Activated CD4-positive, alpha-beta T cell treated with anti-CD3 and anti-CD28 coated beads for 36 hours (primary cell): ENCODE measurements at regions not wholly inside any gene's neighbourhood (a gene's known extent, or its start where the extent isn't known, plus 50 kb on each side); places are given as distances from the start of the nearest gene placed in this dataset.

Experiments used
- ATAC-seq: fragments of 200-7000 bp; cut with Tn5 transposase; one replicate; pipeline ENCODE4 v1.10.0; 2021; ENCODE audit warnings: mild to moderate bottlenecking, moderate library complexity
- CTCF ChIA-PET: fragments of 350-600 bp; sonication (Branson Sonifier 250); formaldehyde crosslinking; loops from one replicate; lab custom pipeline; 2021; ENCODE audit warnings: antibody characterized with exemption; lab: Charles Lee
- POLR2A ChIA-PET: fragments of 350-600 bp; sonication (Branson Sonifier 250); formaldehyde crosslinking; loops from one replicate; lab custom pipeline; 2021; ENCODE audit warnings: antibody characterized with exemption, inconsistent platforms; lab: Charles Lee
- DNase-seq: peaks from one replicate; pipeline ENCODE4 v3.0.0-alpha.2; 2020
- H3K27ac Mint-ChIP-seq: one replicate; pipeline ENCODE4 v1.8.0; 2021; ENCODE audit warnings: mixed read lengths
- H3K27me3 Mint-ChIP-seq: one replicate; pipeline ENCODE4 v1.8.0; 2021; ENCODE audit warnings: mixed read lengths
- H3K36me3 Mint-ChIP-seq: one replicate; pipeline ENCODE4 v1.8.0; 2021; ENCODE audit warnings: low read depth, mixed read lengths
- H3K4me1 Mint-ChIP-seq: one replicate; pipeline ENCODE4 v1.8.0; 2021; ENCODE audit warnings: mixed read lengths
- H3K4me3 Mint-ChIP-seq: one replicate; pipeline ENCODE4 v1.8.0; 2021; ENCODE audit warnings: mild to moderate bottlenecking, moderate library complexity, mixed read lengths
- H3K9me3 Mint-ChIP-seq: one replicate; pipeline ENCODE4 v1.8.0; 2021; ENCODE audit warnings: low read depth, mixed read lengths
- intact Hi-C, 2 experiments: fragments of 100-400 bp; cut with DNase I in 1 of 2; cut with micrococcal nuclease in 1 of 2; formaldehyde crosslinking; loops; one replicate each; pipeline versions ENCODE4 v1.14.2 to v1.15.1; 2022 to 2024; cut with DNase I, micrococcal nuclease

DNA sequence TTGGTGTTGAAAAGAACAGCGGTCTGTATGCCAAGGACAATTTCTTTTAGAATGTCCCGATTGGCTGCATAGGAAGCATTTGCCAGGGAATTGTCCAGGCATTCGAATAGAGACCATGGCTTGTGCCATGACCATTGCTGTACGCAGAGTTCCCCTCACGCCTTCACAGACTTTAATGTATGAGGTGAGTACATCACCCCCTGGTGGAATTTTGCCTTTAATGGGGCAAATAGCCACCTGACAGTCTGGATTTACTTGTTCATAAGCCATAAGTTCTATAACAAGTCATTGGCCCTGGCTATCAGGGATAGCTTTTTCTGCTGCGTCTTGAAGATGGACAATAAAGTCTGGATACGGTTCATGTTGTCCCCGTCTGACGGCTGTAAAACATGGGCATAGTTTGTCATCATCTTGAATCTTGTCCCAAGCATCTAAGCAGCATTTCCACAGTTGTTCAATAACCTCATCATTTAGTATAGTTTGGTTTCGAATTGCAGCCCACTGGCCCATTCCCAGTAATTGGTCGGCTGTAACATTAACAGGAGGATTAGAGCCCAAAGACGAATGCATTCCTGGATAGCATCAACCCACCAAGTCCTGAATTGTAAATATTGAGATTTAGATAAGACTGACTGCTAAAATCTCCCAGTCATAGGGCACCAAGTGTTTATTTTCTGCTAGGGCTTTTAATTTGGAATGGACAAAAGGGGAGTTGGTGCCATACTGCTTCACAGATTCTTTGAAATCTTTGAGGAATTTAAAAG lies 67.7 kb upstream of the ARL4D start:
- POLR2A ChIA-PET, result no interaction called here
- DNase-seq (no peak), ATAC-seq (no peak)
- H3K27ac Mint-ChIP-seq, result no peak overlapping the region
- H3K27me3 Mint-ChIP-seq, result peaks cover 19% of the 10 kb centered on the region
- intact Hi-C loops, result no loop called here
- no peaks in the 10 kb centered on the region for H3K9me3 Mint-ChIP-seq
- no peak overlapping the region for H3K4me3 Mint-ChIP-seq
- CTCF ChIA-PET, result interaction anchor here (0.7 kb wide), 1 partner anchor 185 kb away, joined by 3 read pairs; no protein-coding TSS in a partner anchor
- no peaks in the 10 kb centered on the region for H3K36me3 Mint-ChIP-seq
- H3K4me1 Mint-ChIP-seq, result peaks cover 19% of the 10 kb centered on the region

DNA sequence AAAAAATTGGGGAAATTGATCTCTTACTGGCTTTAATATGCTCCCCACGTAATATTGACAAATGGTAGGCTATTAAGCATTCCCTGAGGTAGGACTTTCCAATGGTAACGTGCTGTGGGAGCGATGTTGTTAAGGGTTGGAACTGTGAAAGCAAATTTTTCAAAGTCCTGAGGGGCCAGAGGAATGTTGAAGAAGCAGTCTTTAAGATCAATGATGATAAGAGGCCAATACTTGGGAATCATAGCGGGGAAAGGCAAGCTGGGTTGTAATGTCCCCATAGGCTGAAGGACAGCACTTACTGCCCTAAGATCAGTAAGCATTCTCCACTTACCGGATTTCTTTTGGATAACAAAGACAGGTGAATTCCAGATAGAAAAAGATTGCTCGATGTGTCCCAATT lies 69.6 kb upstream of the ARL4D start:
- peaks cover 19% of the 10 kb centered on the region for H3K4me1 Mint-ChIP-seq
- no peaks in the 10 kb centered on the region for H3K9me3 Mint-ChIP-seq
- ChIA-PET CTCF (interaction anchor here (1.8 kb wide), 1 partner anchor 10 kb away, joined by 7 read pairs; no protein-coding TSS in a partner anchor), POLR2A (no interaction called here)
- H3K36me3 Mint-ChIP-seq, result no peaks in the 10 kb centered on the region
- DNase-seq (no peak), ATAC-seq (no peak)
- peaks cover 19% of the 10 kb centered on the region for H3K27me3 Mint-ChIP-seq
- intact Hi-C loops, result loop anchor here in 1 of 2 experiments (5.0 kb wide), 1 partner anchor 148 kb away; no protein-coding TSS in a partner anchor
- H3K27ac Mint-ChIP-seq, result no peak overlapping the region
- H3K4me3 Mint-ChIP-seq, result no peak overlapping the region

- peaks cover 14% of the 10 kb centered on the region for H3K4me1 Mint-ChIP-seq
- POLR2A ChIA-PET, result no interaction called here
- H3K9me3 Mint-ChIP-seq, result no peaks in the 10 kb centered on the region
- CTCF ChIA-PET, result interaction anchor here (1.0 to 1.8 kb wide), 3 partner anchors 10 to 13 kb away, joined by 4 to 7 read pairs (median 6); no protein-coding TSS in a partner anchor
- no peak for ATAC-seq
- no peak overlapping the region for H3K4me3 Mint-ChIP-seq
- intact Hi-C loops, result loop anchor here in 1 of 2 experiments (5.0 kb wide), 1 partner anchor 149 kb away; no protein-coding TSS in a partner anchor
- no peaks in the 10 kb centered on the region for H3K36me3 Mint-ChIP-seq
- no peak for DNase-seq
- peaks cover 19% of the 10 kb centered on the region for H3K27me3 Mint-ChIP-seq
- no peak overlapping the region for H3K27ac Mint-ChIP-seq
Observed at GRCh38 chr17:43328650-43329049, 70.1 kb upstream of the ARL4D start.

DNA sequence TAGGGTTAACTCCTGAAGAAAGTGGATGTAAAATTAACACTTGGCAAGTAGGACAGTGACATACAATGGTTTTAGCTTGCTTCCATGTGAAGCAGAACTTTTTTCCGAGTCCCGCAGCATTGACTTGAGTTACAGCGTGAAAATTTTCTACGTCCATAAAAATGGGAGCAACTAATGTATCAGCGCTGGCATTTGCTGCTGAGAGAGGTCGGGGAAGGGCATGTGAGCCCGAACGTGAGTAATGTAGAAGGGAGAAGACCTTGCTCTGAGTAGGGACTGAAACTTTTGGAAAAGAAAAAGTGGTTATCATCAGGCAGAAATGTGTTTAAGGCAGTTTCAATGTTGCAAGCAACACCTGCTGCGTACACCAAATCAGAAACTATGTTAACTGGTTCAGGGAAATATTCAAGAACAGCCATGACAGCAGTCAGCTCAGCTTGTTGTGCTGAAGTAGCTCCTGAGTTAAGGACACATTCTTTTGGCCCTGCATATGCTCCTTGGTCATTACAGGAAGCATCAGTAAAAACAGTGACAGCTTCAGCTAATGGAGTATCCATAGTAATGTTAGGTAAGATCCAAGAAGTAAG lies 70.9 kb upstream of the ARL4D start:
- DNase-seq, result no peak
- CTCF ChIA-PET, result interaction anchor here (0.6 to 1.3 kb wide), 3 partner anchors 11 to 175 kb away, joined by 3 to 6 read pairs (median 4); no protein-coding TSS in a partner anchor
- intact Hi-C loops, result loop anchor here in 1 of 2 experiments (5.0 kb wide), 1 partner anchor 149 kb away; no protein-coding TSS in a partner anchor
- Mint-ChIP-seq H3K4me1 (peaks cover 12% of the 10 kb centered on the region), H3K9me3 (no peaks in the 10 kb centered on the region), H3K36me3 (no peaks in the 10 kb centered on the region), H3K27ac (no peak overlapping the region), H3K4me3 (no peak overlapping the region), H3K27me3 (peaks cover 19% of the 10 kb centered on the region)
- POLR2A ChIA-PET, result no interaction called here
- ATAC-seq, result no peak

DNA sequence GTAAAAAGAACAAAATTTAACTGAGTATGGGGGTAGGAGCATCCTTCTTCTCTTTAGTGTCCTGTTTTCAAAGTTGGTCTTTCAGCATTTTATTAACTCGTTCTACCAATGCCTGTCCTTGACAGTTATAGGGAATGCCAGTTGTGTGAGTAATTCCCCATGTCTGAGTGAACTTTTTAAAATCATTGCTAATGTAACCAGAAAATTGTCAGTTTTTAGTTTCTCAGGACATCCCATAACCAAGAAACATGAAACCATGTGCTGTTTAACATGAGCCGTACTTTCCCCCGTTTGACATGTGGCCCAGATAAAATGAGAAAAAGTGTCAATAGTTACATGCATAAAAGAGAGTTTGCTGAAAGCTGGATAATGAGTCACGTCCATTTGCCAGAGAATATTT lies 71.4 kb upstream of the ARL4D start:
- Mint-ChIP-seq H3K9me3 (no peaks in the 10 kb centered on the region), H3K27me3 (peaks cover 19% of the 10 kb centered on the region), H3K36me3 (no peaks in the 10 kb centered on the region), H3K4me1 (peaks cover 12% of the 10 kb centered on the region), H3K4me3 (no peak overlapping the region), H3K27ac (no peak overlapping the region)
- ChIA-PET CTCF (interaction anchor here (0.6 to 1.3 kb wide), 3 partner anchors 12 to 175 kb away, joined by 3 to 6 read pairs (median 4); no protein-coding TSS in a partner anchor), POLR2A (no interaction called here)
- DNase-seq, result no peak
- no peak for ATAC-seq
- intact Hi-C loops, result loop anchor here in 1 of 2 experiments (5.0 kb wide), 1 partner anchor 150 kb away; no protein-coding TSS in a partner anchor

GRCh38 chr17:43326490-43327275 lies 72.1 kb upstream of the ARL4D start:
- no peak for DNase-seq
- H3K27ac Mint-ChIP-seq, result no peak overlapping the region
- H3K4me1 Mint-ChIP-seq, result peaks cover 12% of the 10 kb centered on the region
- H3K4me3 Mint-ChIP-seq, result no peak overlapping the region
- H3K36me3 Mint-ChIP-seq, result no peaks in the 10 kb centered on the region
- H3K9me3 Mint-ChIP-seq, result no peaks in the 10 kb centered on the region
- POLR2A ChIA-PET, result no interaction called here
- ATAC-seq, result peak; percentile 51
- intact Hi-C loops, result loop anchor here in 1 of 2 experiments (5.0 kb wide), 1 partner anchor 151 kb away; no protein-coding TSS in a partner anchor
- peaks cover 19% of the 10 kb centered on the region for H3K27me3 Mint-ChIP-seq
- CTCF ChIA-PET, result interaction anchor here (0.9 to 1.0 kb wide), 2 partner anchors 9 to 15 kb away, joined by 3 read pairs; no protein-coding TSS in a partner anchor

DNA sequence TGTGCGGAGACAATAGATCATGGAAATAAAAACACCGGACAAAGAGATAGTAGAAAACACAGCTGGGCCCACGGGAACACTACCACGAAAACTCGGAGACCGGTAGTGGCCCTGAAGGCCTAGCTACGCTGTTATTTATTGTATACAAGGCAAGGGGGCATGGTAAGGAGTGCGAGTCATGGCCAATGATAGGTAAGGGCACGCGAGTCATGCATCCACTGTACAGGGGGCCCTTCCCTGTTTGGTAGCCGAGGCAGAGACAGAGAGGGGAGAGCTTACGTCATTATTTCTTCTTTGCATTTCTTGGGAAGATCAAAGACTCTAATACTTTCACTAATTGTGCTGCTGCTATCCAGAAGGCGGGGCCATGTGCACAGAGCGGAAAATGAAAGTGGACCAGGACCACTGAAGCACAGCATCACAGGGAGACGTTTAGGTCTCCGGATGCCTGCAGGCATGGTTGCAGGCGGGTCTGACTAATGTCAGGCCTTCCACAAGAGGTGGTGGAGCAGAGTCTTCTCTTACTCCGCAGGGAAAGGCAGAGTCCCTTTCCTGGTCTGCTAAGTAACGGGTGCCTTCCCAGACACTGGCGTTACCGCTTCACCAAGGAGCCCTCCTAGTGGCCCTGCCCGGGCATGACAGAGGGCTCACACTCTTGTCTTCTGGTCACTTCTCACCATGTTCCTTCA lies 74.4 kb upstream of the ARL4D start:
- H3K27ac Mint-ChIP-seq, result no peak overlapping the region
- ChIA-PET CTCF (interaction anchor here (0.6 to 1.8 kb wide), 2 partner anchors 10 to 344 kb away, joined by 3 to 5 read pairs; partner anchors contain the start of genes PTGES3L and RUNDC1), POLR2A (interaction anchor here (1.0 kb wide), 1 partner anchor 36 kb away, joined by 3 read pairs; no protein-coding TSS in a partner anchor)
- H3K9me3 Mint-ChIP-seq, result peaks cover 4% of the 10 kb centered on the region
- H3K27me3 Mint-ChIP-seq, result peaks cover 15% of the 10 kb centered on the region
- intact Hi-C loops, result no loop called here
- H3K4me1 Mint-ChIP-seq, result peaks cover 12% of the 10 kb centered on the region
- no peaks in the 10 kb centered on the region for H3K36me3 Mint-ChIP-seq
- no peak overlapping the region for H3K4me3 Mint-ChIP-seq
- ATAC-seq, result peak; percentile 47
- DNase-seq, result no peak

GRCh38 chr17:43319293-43320124 lies 79.3 kb upstream of the ARL4D start:
- H3K27ac Mint-ChIP-seq, result no peak overlapping the region
- ATAC-seq (no peak), DNase-seq (no peak)
- POLR2A ChIA-PET, result interaction anchor here (0.8 to 0.9 kb wide), 2 partner anchors 102 to 126 kb away, joined by 3 to 5 read pairs; no protein-coding TSS in a partner anchor
- peaks cover 10% of the 10 kb centered on the region for H3K36me3 Mint-ChIP-seq
- H3K9me3 Mint-ChIP-seq, result peaks cover 8% of the 10 kb centered on the region
- no peak overlapping the region for H3K4me3 Mint-ChIP-seq
- intact Hi-C loops, result loop anchor here (5.0 to 10.0 kb wide), 5 partner anchors 97 to 577 kb away; partner anchors contain the start of genes BRCA1 (in 1 of the 2) and RPL27 (in 1 of the 2)
- CTCF ChIA-PET, result no interaction called here
- no peaks in the 10 kb centered on the region for H3K27me3 Mint-ChIP-seq
- peaks cover 7% of the 10 kb centered on the region for H3K4me1 Mint-ChIP-seq

GRCh38 chr17:43316522-43317142 lies 82.2 kb upstream of the ARL4D start:
- intact Hi-C loops, result loop anchor here (1.0 to 10.0 kb wide), 8 partner anchors 94 to 574 kb away; partner anchors contain the start of genes BRCA1 (in 1 of the 2), IFI35 (in 1 of the 2), NBR1 (in 1 of the 2) and RPL27 (in 1 of the 2)
- H3K4me1 Mint-ChIP-seq, result peaks cover 11% of the 10 kb centered on the region
- CTCF ChIA-PET, result interaction anchor here (0.6 to 0.7 kb wide), 4 partner anchors 52 to 1396 kb away, joined by 3 read pairs; no protein-coding TSS in a partner anchor
- peaks cover 10% of the 10 kb centered on the region for H3K36me3 Mint-ChIP-seq
- no peaks in the 10 kb centered on the region for H3K27me3 Mint-ChIP-seq
- no peak overlapping the region for H3K4me3 Mint-ChIP-seq
- POLR2A ChIA-PET, result interaction anchor here (0.6 to 4.2 kb wide), 21 partner anchors 9 to 590 kb away, joined by 3 to 110 read pairs (median 5); partner anchors contain the start of genes BRCA1, NBR1, RND2 and RPL27
- H3K27ac Mint-ChIP-seq, result no peak overlapping the region
- DNase-seq (peak; percentile 38), ATAC-seq (no peak)
- peaks cover 8% of the 10 kb centered on the region for H3K9me3 Mint-ChIP-seq
